HepG2 (cell line): ENCODE measurements at regions not wholly inside any gene's neighbourhood (a gene's known extent, or its start where the extent isn't known, plus 50 kb on each side); places are given as distances from the start of the nearest gene placed in this dataset.

Experiments used
- ATAC-seq: fragments of 200-7000 bp; cut with Tn5 transposase; 3 replicates; pipeline ENCODE4 v1.9.1; 2020; ENCODE audit warnings: mild to moderate bottlenecking, moderate library complexity
- BruUV-seq: library from RNA; stranded (reverse); fragments of 400-500 nt; replicated peaks from 2 replicates; lab custom pipeline; 2021; lab: Mats Ljungman, UMichigan
- CTCF ChIA-PET: fragments of 300-600 bp; formaldehyde crosslinking; extraction: SDS; loops from one replicate; lab custom pipeline; 2021; ENCODE audit warnings: low total read pairs, inconsistent platforms, low intra/inter-chr PET ratio; lab: Yijun Ruan, JAX
- POLR2A ChIA-PET: fragments of 350-600 bp; sonication (Branson Sonifier 250); formaldehyde crosslinking; loops from one replicate; lab custom pipeline; 2020; ENCODE audit warnings: antibody characterized with exemption, inconsistent platforms; lab: Yijun Ruan, JAX
- DNase-seq: peaks from one replicate; pipeline ENCODE4 v3.0.0-alpha.2; 2015; ENCODE audit warnings: low spot score
- FAIRE-seq: peaks from 3 replicates; lab custom pipeline; 2011; peaks lifted over from hg19 to GRCh38; lab: Jason Lieb, UNC
- H2AFZ ChIP-seq: one replicate; pipeline ENCODE4 v1.6.1; 2011; ENCODE audit warnings: low read length, inconsistent platforms
- H3K27ac ChIP-seq: fragments of 300-600 bp; 3 replicates; pipeline ENCODE4 v1.8.0; 2011; ENCODE audit warnings: mixed run types, mild to moderate bottlenecking, mixed read lengths, low read length, inconsistent platforms; ENCODE audit not compliant: insufficient read depth; ENCODE audit errors: extremely low read length
- H3K27me3 ChIP-seq, 2 experiments: fragments of 200-600 bp in 1 of 2; 2 replicates in 1 of 2; 3 replicates in 1 of 2; pipeline versions ENCODE4 v1.6.0 to v1.8.0; 2011; ENCODE audit warnings: low read length in 2 of 2, mild to moderate bottlenecking in 2 of 2, moderate library complexity in 2 of 2, inconsistent platforms in 1 of 2; ENCODE audit not compliant: insufficient read depth in 2 of 2, control insufficient read depth in 1 of 2
- H3K36me3 ChIP-seq, 2 experiments: fragments of 200-600 bp in 1 of 2; replicated peaks in 1 of 2; 2 replicates in 1 of 2; 3 replicates in 1 of 2; pipeline versions ENCODE4 v1.5.1 to v1.8.0; 2011; ENCODE audit warnings: low read length in 2 of 2, inconsistent platforms in 1 of 2; ENCODE audit not compliant: insufficient read depth in 2 of 2, control insufficient read depth in 1 of 2
- H3K4me1 ChIP-seq: 2 replicates; pipeline ENCODE4 v1.5.1; 2012; ENCODE audit warnings: low read length, inconsistent platforms; ENCODE audit not compliant: insufficient read depth
- H3K4me2 ChIP-seq: 2 replicates; pipeline ENCODE4 v1.6.0; 2011; ENCODE audit warnings: low read depth, low read length, inconsistent platforms
- H3K4me3 ChIP-seq, 3 experiments: fragments of 200-600 bp in 1 of 3; sonication (generic), shearing (Covaris generic) in 1 of 3; replicated peaks in 1 of 3; 2 replicates each; pipeline ENCODE4 v1.5.1; 2011 to 2016; ENCODE audit warnings: low read length in 3 of 3, inconsistent platforms in 2 of 3, low read depth in 2 of 3, mild to moderate bottlenecking in 2 of 3, control low read depth in 1 of 3, mixed read lengths in 1 of 3; ENCODE audit not compliant: insufficient read depth in 1 of 3
- H3K79me2 ChIP-seq: one replicate; pipeline ENCODE4 v1.6.1; 2011; ENCODE audit warnings: low read length, inconsistent platforms; ENCODE audit not compliant: insufficient read depth
- H3K9ac ChIP-seq: 2 replicates; pipeline ENCODE4 v1.6.0; 2011; ENCODE audit warnings: mild to moderate bottlenecking, low read depth, low read length, inconsistent platforms; ENCODE audit not compliant: insufficient read depth
- H3K9me3 ChIP-seq: 2 replicates; pipeline ENCODE4 v1.5.1; 2012; ENCODE audit warnings: mild to moderate bottlenecking, low read length
- H4K20me1 ChIP-seq: 2 replicates; pipeline ENCODE4 v1.6.0; 2011; ENCODE audit warnings: inconsistent platforms, mild to moderate bottlenecking, low read length, moderate library complexity; ENCODE audit not compliant: insufficient read depth
- CBX2 ChIP-seq, 2 experiments: fragments of 200-600 bp in 1 of 2; sonication (generic); formaldehyde crosslinking in 1 of 2; IDR thresholded peaks; 2 replicates each; pipeline versions ENCODE4 v1.7.0 to v1.8.1; 2018 to 2022; ENCODE audit warnings: low read depth in 2 of 2, low read length in 1 of 2, mild to moderate bottlenecking in 1 of 2, missing genetic modification reagents in 1 of 2
- DMAP1 ChIP-seq: IDR thresholded peaks from 2 replicates; pipeline ENCODE4 v1.6.1; 2016
- ESRRA ChIP-seq: sonication (generic); formaldehyde crosslinking; IDR thresholded peaks from 2 replicates; pipeline ENCODE4 v1.5.1; 2020; ENCODE audit warnings: mild to moderate bottlenecking, low read depth, missing genetic modification reagents
- GABPB1 ChIP-seq: IDR thresholded peaks from 2 replicates; pipeline ENCODE4 v1.6.1; 2016; ENCODE audit warnings: mild to moderate bottlenecking, missing genetic modification reagents, moderate library complexity, missing compliant biosample characterization
- GLI4 ChIP-seq: sonication (generic); formaldehyde crosslinking; IDR thresholded peaks from 2 replicates; pipeline ENCODE4 v1.5.1; 2020; ENCODE audit warnings: missing genetic modification reagents, mild to moderate bottlenecking, moderate library complexity, borderline replicate concordance
- IRX3 ChIP-seq: sonication (generic); formaldehyde crosslinking; IDR thresholded peaks from 2 replicates; pipeline ENCODE4 v1.8.1; 2023; ENCODE audit warnings: mild to moderate bottlenecking, low read depth, missing genetic modification reagents, borderline replicate concordance
- KDM3A ChIP-seq: IDR thresholded peaks from 2 replicates; pipeline ENCODE4 v1.6.1; 2018; ENCODE audit warnings: low read depth, missing compliant biosample characterization
- KDM6A ChIP-seq: IDR thresholded peaks from 2 replicates; pipeline ENCODE4 v1.6.1; 2016; ENCODE audit warnings: low read depth
- NFE2L1 ChIP-seq: sonication (generic); formaldehyde crosslinking; IDR thresholded peaks from 2 replicates; pipeline ENCODE4 v1.4.0; 2020; ENCODE audit warnings: missing genetic modification reagents, mild to moderate bottlenecking, borderline replicate concordance
- PHF5A ChIP-seq: IDR thresholded peaks from one replicate; pipeline ENCODE4 v1.6.1; 2018; ENCODE audit warnings: low read depth, missing genetic modification reagents; ENCODE audit not compliant: unreplicated experiment
- RNF2 ChIP-seq: fragments of 450-650 bp; conservative IDR thresholded peaks from 2 replicates; pipeline ENCODE4 v1.6.1; 2016; ENCODE audit warnings: low read depth
- ZBTB8A ChIP-seq: sonication (generic); formaldehyde crosslinking; IDR thresholded peaks from 2 replicates; pipeline ENCODE4 v1.4.0; 2020; ENCODE audit warnings: mild to moderate bottlenecking, low read depth, missing genetic modification reagents, borderline replicate concordance
- ZFP36 ChIP-seq: fragments of 150-350 bp; IDR thresholded peaks from 2 replicates; pipeline ENCODE4 v1.6.1; 2018; ENCODE audit warnings: borderline replicate concordance, low read length, low read depth; ENCODE audit not compliant: partially characterized antibody
- ZKSCAN8 ChIP-seq: IDR thresholded peaks from 2 replicates; pipeline ENCODE4 v1.6.1; 2016; ENCODE audit warnings: borderline replicate concordance, missing genetic modification reagents, missing compliant biosample characterization
- ZNF143 ChIP-seq: sonication (generic); formaldehyde crosslinking; IDR thresholded peaks from 2 replicates; pipeline ENCODE4 v1.4.0; 2020; ENCODE audit warnings: missing genetic modification reagents
- ZNF180 ChIP-seq: sonication (generic); formaldehyde crosslinking; IDR thresholded peaks from 2 replicates; pipeline ENCODE4 v1.4.0; 2020; ENCODE audit warnings: low read depth, missing genetic modification reagents, borderline replicate concordance
- ZNF367 ChIP-seq: sonication (generic); formaldehyde crosslinking; IDR thresholded peaks from 2 replicates; pipeline ENCODE4 v1.4.0; 2020; ENCODE audit warnings: missing genetic modification reagents, borderline replicate concordance
- ZNF614 ChIP-seq: IDR thresholded peaks from 2 replicates; pipeline ENCODE4 v1.6.1; 2018; ENCODE audit warnings: missing biosample characterization, missing genetic modification reagents, inconsistent platforms, borderline replicate concordance
- whole genome bisulfite sequencing: methylation state at CpG from one replicate; pipeline ENCODE4 v1.1.6; 2017; ENCODE audit warnings: low lambda C conversion rate; 5-methylcytosine and 5-hydroxymethylcytosine counted together
- in situ Hi-C: cut with HindIII; loops from 2 replicates; pipeline ENCODE4 v1.10.0; 2017; ENCODE audit warnings: low pct_unique_long_range_greater_than_20kb; ENCODE audit not compliant: extremely low pct_ligation_motif_present
- intact Hi-C: fragments of 100-400 bp; cut with micrococcal nuclease; formaldehyde crosslinking; loops from one replicate; pipeline ENCODE4 v1.10.0; 2022; ENCODE audit not compliant: unreplicated experiment
- TF ChIP-seq, protein P1 (sequence below): sonication (generic); formaldehyde crosslinking; IDR thresholded peaks from 2 replicates; pipeline ENCODE4 v1.5.0; 2020; ENCODE audit warnings: mild to moderate bottlenecking, missing genetic modification reagents

GRCh38 chr1:36734356-36734755, 251.6 kb upstream of the CSF3R start:
- Histone ChIP-seq H3K79me2 (no peaks in the 10 kb centered on the region), H3K27me3 (peaks cover 8 to 34% of the 10 kb centered on the region in 2 experiments; a peak in 3 of 5 replicates), H3K4me1 (no peaks in the 10 kb centered on the region), H3K9me3 (no peaks in the 10 kb centered on the region), H3K9ac (no peak overlapping the region), H3K4me3 (no peak overlapping the region), H2AFZ (no peak overlapping the region), H3K36me3 (no peaks in the 10 kb centered on the region), H4K20me1 (no peaks in the 10 kb centered on the region), H3K4me2 (no peak overlapping the region), H3K27ac (no peak overlapping the region)
- no peak for FAIRE-seq
- no TSS peak for BruUV-seq
- DNase-seq, result no peak
- in situ Hi-C loops (no loop called here), intact Hi-C loops (no loop called here)
- TF ChIP-seq ZNF367 (CRISPR knock-in tag) (no peak), NFE2L1 (no peak), DMAP1 (CRISPR knock-in tag) (no peak), ZNF143 (CRISPR knock-in tag) (no peak), ZKSCAN8 (CRISPR knock-in tag) (no peak), CBX2 (IDR thresholded peaks at IDR 0.05; ENCODE audit: low read depth, low read length) (no peak), CBX2 (CRISPR knock-in tag; IDR thresholded peaks at IDR 0.05; ENCODE audit: low read depth) (no peak), GABPB1 (no peak), GLI4 (CRISPR knock-in tag) (no peak), ESRRA (CRISPR knock-in tag) (no peak), RNF2 (no peak), ZNF614 (CRISPR knock-in tag) (no peak), PHF5A (no peak), KDM3A (no peak), ZNF180 (no peak), ZFP36 (no peak), IRX3 (CRISPR knock-in tag) (no peak), KDM6A (CRISPR knock-in tag) (no peak), ZBTB8A (no peak)
- TF ChIP-seq, protein P1, sequence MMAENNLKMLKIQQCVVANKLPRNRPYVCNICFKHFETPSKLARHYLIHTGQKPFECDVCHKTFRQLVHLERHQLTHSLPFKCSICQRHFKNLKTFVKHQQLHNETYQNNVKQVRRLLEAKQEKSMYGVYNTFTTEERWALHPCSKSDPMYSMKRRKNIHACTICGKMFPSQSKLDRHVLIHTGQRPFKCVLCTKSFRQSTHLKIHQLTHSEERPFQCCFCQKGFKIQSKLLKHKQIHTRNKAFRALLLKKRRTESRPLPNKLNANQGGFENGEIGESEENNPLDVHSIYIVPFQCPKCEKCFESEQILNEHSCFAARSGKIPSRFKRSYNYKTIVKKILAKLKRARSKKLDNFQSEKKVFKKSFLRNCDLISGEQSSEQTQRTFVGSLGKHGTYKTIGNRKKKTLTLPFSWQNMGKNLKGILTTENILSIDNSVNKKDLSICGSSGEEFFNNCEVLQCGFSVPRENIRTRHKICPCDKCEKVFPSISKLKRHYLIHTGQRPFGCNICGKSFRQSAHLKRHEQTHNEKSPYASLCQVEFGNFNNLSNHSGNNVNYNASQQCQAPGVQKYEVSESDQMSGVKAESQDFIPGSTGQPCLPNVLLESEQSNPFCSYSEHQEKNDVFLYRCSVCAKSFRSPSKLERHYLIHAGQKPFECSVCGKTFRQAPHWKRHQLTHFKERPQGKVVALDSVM, result no peak
- WGBS, result 2% methylated on average over 2 of the region's 2 CpGs
- CTCF ChIA-PET, result no interaction called here
- POLR2A ChIA-PET, result interaction anchor here (0.6 kb wide), 1 partner anchor 679 kb away, joined by 3 read pairs; no protein-coding TSS in a partner anchor
- no peak for ATAC-seq
